Left renal cortex interstitium (tissue), 4 donors: ENCODE measurements at regions not wholly inside any gene's neighbourhood (a gene's known extent, or its start where the extent isn't known, plus 50 kb on each side); places are given as distances from the start of the nearest gene placed in this dataset.

Source experiments
- DNase-seq, 4 donors: peaks; one replicate each; pipeline ENCODE4 v3.0.0-alpha.2; 2013; ENCODE audit warnings: low read depth in 4 of 4, low spot score in 2 of 4, missing footprints in 1 of 4

GRCh38 chr5:1707467-1707866, 92.2 kb downstream of the MRPL36 start:
- no peak for DNase-seq

- DNase-seq: no peak
These were observed 93.2 kb downstream of the MRPL36 start for GRCh38 chr5:1706428-1706827.

- DNase-seq: no peak
These were observed 93.6 kb downstream of the MRPL36 start for GRCh38 chr5:1706021-1706420.

DNA sequence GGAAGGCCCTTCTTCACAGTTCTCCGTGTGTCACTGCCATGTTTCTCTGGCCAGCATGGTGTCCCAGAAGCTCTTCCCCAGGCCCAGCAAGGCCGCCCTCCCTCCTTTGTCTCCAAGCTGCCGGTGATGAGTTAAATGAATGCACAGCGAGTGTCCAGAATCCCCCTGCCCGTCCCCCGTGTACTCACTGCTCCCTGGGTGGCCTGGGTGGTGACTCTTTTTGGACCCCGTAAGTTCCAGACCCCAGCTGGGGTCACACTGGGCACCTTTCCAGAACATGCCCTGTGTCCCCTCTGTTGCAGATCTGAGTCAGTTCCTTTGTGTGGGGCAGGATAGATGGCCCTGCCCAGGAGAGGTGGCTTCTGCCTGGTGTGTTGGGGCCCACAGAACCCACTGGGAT, 95.0 kb downstream of the MRPL36 start:
- DNase-seq: no peak

GRCh38 chr5:1704266-1704665, 95.4 kb downstream of the MRPL36 start:
- no peak for DNase-seq

- no peak for DNase-seq
These were observed 96.1 kb downstream of the MRPL36 start for GRCh38 chr5:1703352-1704050.

DNA sequence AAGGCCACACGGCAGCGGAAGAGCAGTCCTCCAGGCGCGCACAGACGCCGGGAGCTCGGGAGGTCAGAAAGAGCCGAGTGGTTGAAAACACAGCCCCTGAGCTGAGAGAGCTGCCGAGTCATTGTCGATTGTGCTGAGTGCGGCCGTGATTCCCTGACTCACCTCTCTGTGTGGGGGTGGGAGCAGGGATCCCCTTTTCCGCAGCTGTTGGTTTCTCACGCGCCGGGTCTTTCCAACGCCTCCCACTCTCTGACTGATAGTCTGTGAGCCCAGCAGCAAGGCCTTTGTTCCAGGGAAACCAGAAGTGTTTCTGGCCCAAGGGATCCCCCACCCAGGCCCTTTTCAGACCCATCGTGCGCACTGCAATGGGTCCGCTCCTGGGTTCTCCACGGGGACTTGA, 97.3 kb downstream of the MRPL36 start:
- DNase-seq: no peak

DNA sequence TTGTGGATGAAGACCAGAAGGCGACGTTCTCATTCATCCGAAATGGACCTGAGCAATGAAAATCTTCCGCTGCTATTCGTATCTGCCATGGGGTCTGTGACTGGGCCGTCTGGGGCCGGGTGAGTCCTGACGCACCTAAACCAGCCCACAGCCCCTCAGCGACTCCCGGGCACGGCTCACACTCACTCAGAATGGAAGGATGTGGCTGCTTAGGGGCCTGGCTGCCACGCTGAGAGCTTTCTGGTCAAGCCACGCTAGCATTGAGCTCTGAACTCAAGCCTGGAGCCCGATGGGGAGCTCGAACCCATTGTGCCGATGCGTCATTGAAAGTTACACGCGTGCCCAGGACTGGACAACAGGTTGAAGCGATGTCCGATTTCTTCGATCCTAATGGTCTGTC, 97.8 kb downstream of the MRPL36 start:
- no peak for DNase-seq

DNA sequence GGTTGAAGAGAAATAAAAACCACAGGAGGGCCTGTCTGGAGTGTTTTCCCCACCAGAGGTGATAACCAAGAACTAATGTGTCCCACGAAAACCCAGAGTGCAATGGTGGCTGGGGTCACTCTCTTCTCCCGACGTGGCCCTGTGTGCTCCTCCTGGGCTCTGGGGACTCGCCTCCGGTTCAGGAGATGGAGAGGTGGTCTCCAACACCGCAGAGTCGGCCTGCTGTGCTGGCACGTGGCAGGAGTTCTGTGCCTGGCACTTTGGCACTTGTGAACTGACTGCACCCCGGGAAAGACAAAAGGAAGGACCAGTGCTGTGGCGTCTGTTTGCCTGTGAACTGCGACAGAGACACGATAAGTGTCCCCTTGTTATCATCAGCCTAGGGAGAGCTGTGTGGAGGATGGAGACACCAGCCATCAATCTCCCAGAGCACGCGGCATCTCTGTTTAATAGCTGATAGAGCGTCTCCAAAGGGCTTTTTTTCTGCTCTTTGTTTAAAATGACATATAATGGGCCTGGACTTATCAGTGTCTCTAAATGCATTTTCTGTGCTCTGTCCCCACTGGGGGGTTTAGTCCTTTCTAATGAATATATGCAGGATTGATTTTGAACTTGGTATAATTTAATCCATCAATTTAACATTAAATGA, 98.3 kb downstream of the MRPL36 start:
- no peak for DNase-seq

DNA sequence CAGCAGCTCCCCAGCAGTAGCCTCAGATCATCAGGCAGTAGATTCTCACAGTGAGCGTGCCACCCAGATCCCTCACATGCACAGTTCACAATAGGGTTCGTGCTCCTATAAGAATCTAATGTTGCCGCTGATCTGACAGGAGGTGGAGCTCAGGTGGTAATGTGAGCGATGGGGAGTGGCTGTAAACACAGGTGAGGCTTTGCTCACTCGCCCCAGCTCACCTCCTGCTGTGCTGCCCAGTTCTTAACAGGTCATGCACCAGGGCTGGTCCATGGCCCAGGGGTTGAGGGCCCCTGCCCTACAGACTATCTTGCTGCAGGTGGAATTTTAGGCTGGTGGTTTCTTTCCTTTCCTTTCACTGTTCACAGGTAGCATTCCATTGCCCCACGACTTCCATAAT, 100.2 kb downstream of the MRPL36 start:
- DNase-seq: no peak

DNA sequence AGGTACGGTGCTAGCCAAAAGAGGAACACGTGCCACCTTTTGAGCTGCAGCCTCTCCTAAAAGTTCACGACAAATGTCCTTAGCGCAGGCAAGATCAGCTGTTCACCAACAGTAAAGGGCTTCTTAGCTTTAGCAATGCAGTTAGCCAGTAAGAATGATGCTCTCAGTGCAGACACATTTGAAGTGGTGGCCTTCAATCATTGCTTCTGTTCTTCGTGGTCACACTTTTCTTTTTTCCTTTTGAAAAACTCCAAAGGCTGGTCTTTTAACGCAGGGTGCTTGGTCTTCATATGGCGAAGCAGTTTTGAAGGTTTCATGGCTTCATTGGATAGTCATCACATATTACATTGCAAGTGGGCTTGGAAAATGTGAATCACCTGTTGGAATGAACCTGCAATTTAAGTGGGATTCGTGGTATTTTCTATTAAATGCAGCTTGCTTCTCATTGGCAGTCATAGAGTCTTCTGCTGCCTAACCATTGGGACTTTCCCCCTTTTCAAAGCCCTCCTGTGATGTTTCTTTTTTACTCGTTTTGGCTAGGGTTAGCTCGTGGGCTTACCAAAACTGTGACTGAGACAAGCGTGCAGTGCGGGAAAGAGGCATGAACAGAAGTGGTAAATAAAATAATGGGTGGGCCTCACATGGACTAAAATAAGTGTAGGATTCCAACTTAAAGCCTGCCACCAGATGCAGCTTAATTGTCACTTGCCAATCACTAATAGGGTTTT, 100.9 kb downstream of the MRPL36 start:
- DNase-seq: no peak

- no peak for DNase-seq
These were observed 107.3 kb downstream of the MRPL36 start for GRCh38 chr5:1692381-1692780.

GRCh38 chr5:1687301-1687970, 112.2 kb downstream of the MRPL36 start:
- DNase-seq: no peak

DNA sequence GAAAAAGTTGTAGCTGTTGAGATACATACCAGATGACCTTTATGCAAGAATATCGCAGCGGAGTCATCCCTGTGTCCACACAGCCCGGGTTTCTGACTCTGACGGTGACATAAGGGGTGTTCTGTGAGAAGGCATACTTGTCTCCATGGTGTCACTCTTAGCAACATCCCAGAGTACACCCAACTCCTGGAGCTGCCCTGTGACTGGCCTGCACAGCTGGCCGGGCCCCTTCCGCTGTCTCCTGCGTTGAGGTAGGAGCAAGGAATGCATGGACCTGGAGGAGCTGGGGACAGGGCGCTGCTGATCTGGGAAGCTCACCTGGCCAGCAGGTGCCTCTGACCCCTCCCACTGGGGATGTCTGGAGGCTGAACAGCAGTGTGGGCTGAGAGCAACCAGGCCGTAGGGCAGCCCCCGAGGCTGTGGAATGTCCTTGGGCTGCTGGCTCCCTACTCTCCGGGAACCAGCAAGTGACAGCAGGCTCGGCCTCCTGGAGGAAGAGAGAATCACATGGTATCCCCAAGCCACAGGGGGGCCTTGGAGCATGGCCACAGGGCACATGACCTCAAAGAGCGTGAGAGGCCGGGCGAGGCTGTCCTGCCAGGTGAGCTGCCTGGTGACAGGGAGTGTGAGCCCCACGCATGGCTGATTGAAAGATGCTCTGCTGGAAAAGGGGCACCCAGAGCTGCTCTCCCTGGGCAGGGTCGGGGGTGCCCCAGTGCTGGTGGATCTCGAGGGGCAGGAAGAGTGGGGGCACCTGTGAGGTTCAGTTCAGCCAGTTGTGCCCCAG, 113.4 kb downstream of the MRPL36 start:
- DNase-seq: no peak

DNA sequence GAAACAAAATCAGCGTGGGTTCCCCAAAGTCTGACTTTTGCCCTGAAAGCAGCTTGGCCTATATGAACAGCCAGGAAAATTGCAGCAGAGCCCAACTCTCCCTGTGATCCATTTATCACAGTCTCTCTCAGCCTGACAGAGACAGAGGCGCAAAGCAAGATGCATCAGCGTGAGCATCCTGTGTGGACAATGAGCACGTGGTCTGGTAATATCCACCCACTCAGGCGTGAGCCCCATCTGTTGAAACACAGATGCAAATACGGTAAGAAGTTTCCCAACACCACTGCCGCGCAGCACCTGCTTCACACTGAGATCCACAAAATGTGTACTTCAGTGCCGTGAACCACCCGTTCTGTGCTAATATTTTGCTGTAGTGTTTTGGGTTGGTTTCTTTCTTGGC, 114.6 kb downstream of the MRPL36 start:
- DNase-seq: no peak

- DNase-seq: no peak
These were observed 117.7 kb downstream of the MRPL36 start for GRCh38 chr5:1681955-1682354.

GRCh38 chr5:1673042-1673677, 126.5 kb downstream of the MRPL36 start:
- DNase-seq: no peak

DNA sequence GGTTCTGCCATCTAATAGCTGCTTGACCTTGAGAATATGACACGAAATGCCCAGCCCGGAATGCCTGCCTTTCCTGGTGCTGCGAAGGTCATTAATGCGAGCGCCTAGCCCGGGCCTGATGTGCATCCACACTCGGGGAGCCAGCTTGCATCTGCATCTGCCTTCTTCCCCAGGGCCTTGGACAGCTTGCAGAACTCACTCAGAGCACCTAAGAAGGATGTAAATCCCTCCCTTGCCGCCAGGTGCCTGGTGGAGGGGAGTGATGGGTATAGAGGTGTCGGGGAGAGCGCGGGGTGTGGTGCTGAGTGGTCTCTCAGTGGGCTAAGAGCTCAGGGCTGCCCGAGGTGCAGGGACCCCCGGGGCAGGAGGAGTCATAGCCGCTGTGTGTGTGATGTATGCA, 127.2 kb downstream of the MRPL36 start:
- no peak for DNase-seq

GRCh38 chr5:1671351-1671750, 128.3 kb downstream of the MRPL36 start:
- no peak for DNase-seq

GRCh38 chr5:1670351-1670750, 129.3 kb downstream of the MRPL36 start:
- no peak for DNase-seq
